ENCODE measurements at regions not wholly inside any gene's neighbourhood (a gene's known extent, or its start where the extent isn't known, plus 50 kb on each side); places are given as distances from the start of the nearest gene placed in this dataset.

GRCh38 chr14:34171431-34172172, 220.7 kb upstream of the EGLN3 start:
- H3F3A ChIP-seq (ENCODE audit: control insufficient read depth, insufficient read depth): no peaks in the 10 kb centered on the region
- H3K36me3 ChIP-seq (ENCODE audit: control insufficient read depth, low read length): no peaks in the 10 kb centered on the region
- H3K9me3 ChIP-seq (ENCODE audit: control insufficient read depth, insufficient read depth, low read length): no peaks in the 10 kb centered on the region
- H4K20me1 ChIP-seq (ENCODE audit: control insufficient read depth, insufficient read depth, low read depth, low read length): no peaks in the 10 kb centered on the region
- no peak for TF ChIP-seq EZH2phosphoT487 (IDR thresholded peaks at IDR 0.05; ENCODE audit: borderline replicate concordance, low read length)
- TF ChIP-seq CTCF (IDR thresholded peaks at IDR 0.05; ENCODE audit: low read depth, low read length, poor library complexity, severe bottlenecking): no peak
- H3K27me3 ChIP-seq (ENCODE audit: control insufficient read depth, low read length): no peaks in the 10 kb centered on the region
- H3K79me2 ChIP-seq (ENCODE audit: control insufficient read depth, low read length): no peaks in the 10 kb centered on the region
- H3K9me2 ChIP-seq (replicated peaks; ENCODE audit: control insufficient read depth, low read length): no peaks in the 10 kb centered on the region
- no peak overlapping the region for H3K4me3 ChIP-seq (ENCODE audit: low read length)
- H3K4me1 ChIP-seq (ENCODE audit: control insufficient read depth, low read length): peaks cover 15% of the 10 kb centered on the region
- H3K27ac ChIP-seq (ENCODE audit: low read depth, low read length): no peak overlapping the region
- no peak overlapping the region for H3K4me2 ChIP-seq (ENCODE audit: low read length)

GRCh38 chr14:34170882-34171281, 220.0 kb upstream of the EGLN3 start:
- TF ChIP-seq CTCF (IDR thresholded peaks at IDR 0.05; ENCODE audit: low read depth, low read length, poor library complexity, severe bottlenecking) (no peak), EZH2phosphoT487 (IDR thresholded peaks at IDR 0.05; ENCODE audit: borderline replicate concordance, low read length) (no peak)
- peaks cover 8% of the 10 kb centered on the region for H3K4me1 ChIP-seq (ENCODE audit: control insufficient read depth, low read length)
- H3K79me2 ChIP-seq (ENCODE audit: control insufficient read depth, low read length): no peaks in the 10 kb centered on the region
- no peak overlapping the region for H3K4me2 ChIP-seq (ENCODE audit: low read length)
- H4K20me1 ChIP-seq (ENCODE audit: control insufficient read depth, insufficient read depth, low read depth, low read length): no peaks in the 10 kb centered on the region
- no peaks in the 10 kb centered on the region for H3K36me3 ChIP-seq (ENCODE audit: control insufficient read depth, low read length)
- H3F3A ChIP-seq (ENCODE audit: control insufficient read depth, insufficient read depth): no peaks in the 10 kb centered on the region
- H3K9me2 ChIP-seq (replicated peaks; ENCODE audit: control insufficient read depth, low read length): no peaks in the 10 kb centered on the region
- H3K27ac ChIP-seq (ENCODE audit: low read depth, low read length): no peak overlapping the region
- no peaks in the 10 kb centered on the region for H3K27me3 ChIP-seq (ENCODE audit: control insufficient read depth, low read length)
- no peaks in the 10 kb centered on the region for H3K9me3 ChIP-seq (ENCODE audit: control insufficient read depth, insufficient read depth, low read length)
- H3K4me3 ChIP-seq (ENCODE audit: low read length): no peak overlapping the region

- Histone ChIP-seq H3K27ac (ENCODE audit: low read depth, low read length) (no peak overlapping the region), H3F3A (ENCODE audit: control insufficient read depth, insufficient read depth) (no peaks in the 10 kb centered on the region), H3K36me3 (ENCODE audit: control insufficient read depth, low read length) (no peaks in the 10 kb centered on the region), H4K20me1 (ENCODE audit: control insufficient read depth, insufficient read depth, low read depth, low read length) (no peaks in the 10 kb centered on the region), H3K9me3 (ENCODE audit: control insufficient read depth, insufficient read depth, low read length) (no peaks in the 10 kb centered on the region), H3K79me2 (ENCODE audit: control insufficient read depth, low read length) (no peaks in the 10 kb centered on the region), H3K9me2 (replicated peaks; ENCODE audit: control insufficient read depth, low read length) (no peaks in the 10 kb centered on the region), H3K27me3 (ENCODE audit: control insufficient read depth, low read length) (no peaks in the 10 kb centered on the region), H3K4me3 (ENCODE audit: low read length) (no peak overlapping the region), H3K4me1 (ENCODE audit: control insufficient read depth, low read length) (no peaks in the 10 kb centered on the region), H3K4me2 (ENCODE audit: low read length) (no peak overlapping the region)
- TF ChIP-seq EZH2phosphoT487 (IDR thresholded peaks at IDR 0.05; ENCODE audit: borderline replicate concordance, low read length) (no peak), CTCF (IDR thresholded peaks at IDR 0.05; ENCODE audit: low read depth, low read length, poor library complexity, severe bottlenecking) (no peak)
These were observed 218.7 kb upstream of the EGLN3 start for GRCh38 chr14:34169561-34169960.
